ENCODE measurements at regions not wholly inside any gene's neighbourhood (a gene's known extent, or its start where the extent isn't known, plus 50 kb on each side); places are given as distances from the start of the nearest gene placed in this dataset.
"Not testable (repeated sequence)": the region's sequence is repeated elsewhere in the genome, so short reads cannot be mapped to it uniquely, and the experiment has no call there.

GRCh38 chr2:172315070-172315469 lies 112.3 kb upstream of the ITGA6 start:
- DNase-seq (ENCODE audit: low spot score in 2 of 2): not testable (repeated sequence)

GRCh38 chr2:172322049-172322448 lies 105.3 kb upstream of the ITGA6 start:
- FAIRE-seq (no peak), DNase-seq (ENCODE audit: low spot score in 2 of 2) (no peak)

More at GRCh38 chr2:172315070-172315469, 112.3 kb upstream of the ITGA6 start:
- FAIRE-seq: not testable (repeated sequence)

GRCh38 chr2:172323256-172323655 lies 104.1 kb upstream of the ITGA6 start:
- FAIRE-seq (no peak), DNase-seq (ENCODE audit: low spot score in 2 of 2) (no peak)

GRCh38 chr2:172323861-172324597 lies 103.4 kb upstream of the ITGA6 start:
- no peak for FAIRE-seq

GRCh38 chr2:172326211-172326509 lies 101.2 kb upstream of the ITGA6 start:
- FAIRE-seq (no peak), DNase-seq (ENCODE audit: low spot score in 2 of 2) (no peak)

More at GRCh38 chr2:172323861-172324597, 103.4 kb upstream of the ITGA6 start:
- DNase-seq (ENCODE audit: low spot score in 2 of 2): no peak

GRCh38 chr2:172328103-172328841 lies 99.1 kb upstream of the ITGA6 start:
- DNase-seq (ENCODE audit: low spot score in 2 of 2) (no peak), FAIRE-seq (no peak)

GRCh38 chr2:172329416-172329773 lies 98.0 kb upstream of the ITGA6 start:
- no peak for DNase-seq (ENCODE audit: low spot score in 2 of 2)
- FAIRE-seq: no peak

- FAIRE-seq: no peak
Observed at GRCh38 chr2:172329774-172330671, 97.4 kb upstream of the ITGA6 start.

GRCh38 chr2:172332507-172332906 lies 94.9 kb upstream of the ITGA6 start:
- FAIRE-seq: no peak
- no peak for DNase-seq (ENCODE audit: low spot score in 2 of 2)

More at GRCh38 chr2:172329774-172330671, 97.4 kb upstream of the ITGA6 start:
- no peak for DNase-seq (ENCODE audit: low spot score in 2 of 2)

- FAIRE-seq (no peak), DNase-seq (ENCODE audit: low spot score in 2 of 2) (no peak)
Observed at GRCh38 chr2:172333235-172333977, 94.0 kb upstream of the ITGA6 start.

- FAIRE-seq: no peak
- no peak for DNase-seq (ENCODE audit: low spot score in 2 of 2)
Observed at GRCh38 chr2:172333978-172334330, 93.4 kb upstream of the ITGA6 start.

- DNase-seq (ENCODE audit: low spot score in 2 of 2): no peak
Observed at GRCh38 chr2:172334988-172335387, 92.4 kb upstream of the ITGA6 start.

GRCh38 chr2:172335736-172336135 lies 91.7 kb upstream of the ITGA6 start:
- no peak for FAIRE-seq
- DNase-seq (ENCODE audit: low spot score in 2 of 2): no peak

More at GRCh38 chr2:172334988-172335387, 92.4 kb upstream of the ITGA6 start:
- FAIRE-seq: no peak

GRCh38 chr2:172336681-172337080 lies 90.7 kb upstream of the ITGA6 start:
- no peak for DNase-seq (ENCODE audit: low spot score in 2 of 2)
- FAIRE-seq: no peak

- no peak for FAIRE-seq
- no peak for DNase-seq (ENCODE audit: low spot score in 2 of 2)
Observed at GRCh38 chr2:172339371-172340010, 87.9 kb upstream of the ITGA6 start.

GRCh38 chr2:172340394-172340793 lies 87.0 kb upstream of the ITGA6 start:
- FAIRE-seq (no peak), DNase-seq (ENCODE audit: low spot score in 2 of 2) (no peak)

- FAIRE-seq (no peak), DNase-seq (ENCODE audit: low spot score in 2 of 2) (no peak)
Observed at GRCh38 chr2:172342078-172342477, 85.3 kb upstream of the ITGA6 start.

GRCh38 chr2:172342611-172343010 lies 84.8 kb upstream of the ITGA6 start:
- DNase-seq (ENCODE audit: low spot score in 2 of 2) (no peak), FAIRE-seq (no peak)

- no peak for FAIRE-seq
Observed at GRCh38 chr2:172344159-172344558, 83.2 kb upstream of the ITGA6 start.

More at GRCh38 chr2:172344159-172344558, 83.2 kb upstream of the ITGA6 start:
- no peak for DNase-seq (ENCODE audit: low spot score in 2 of 2)
